ENCODE measurements at regions not wholly inside any gene's neighbourhood (a gene's known extent, or its start where the extent isn't known, plus 50 kb on each side); places are given as distances from the start of the nearest gene placed in this dataset.

DNA sequence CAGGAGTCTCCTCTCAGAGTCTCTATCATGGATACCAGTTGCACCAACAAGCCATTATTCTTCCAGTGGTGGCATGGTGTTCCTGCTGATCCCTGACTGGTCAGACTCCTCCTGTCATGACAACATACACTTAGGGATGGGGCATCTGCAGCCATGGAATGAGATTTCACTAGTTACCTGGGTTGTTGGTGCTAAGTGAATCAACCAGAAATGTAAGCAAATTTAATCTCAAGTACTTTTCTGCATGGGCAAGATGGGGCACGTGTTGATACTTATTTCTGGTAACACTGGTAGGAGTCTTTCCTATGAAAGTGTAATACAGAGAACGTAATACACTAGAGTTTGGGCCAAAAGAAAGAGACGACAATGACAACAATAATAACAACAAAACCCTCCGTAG is 211.5 kb upstream of the FOXN3 start:
- POLR2A ChIA-PET, result no interaction called here

DNA sequence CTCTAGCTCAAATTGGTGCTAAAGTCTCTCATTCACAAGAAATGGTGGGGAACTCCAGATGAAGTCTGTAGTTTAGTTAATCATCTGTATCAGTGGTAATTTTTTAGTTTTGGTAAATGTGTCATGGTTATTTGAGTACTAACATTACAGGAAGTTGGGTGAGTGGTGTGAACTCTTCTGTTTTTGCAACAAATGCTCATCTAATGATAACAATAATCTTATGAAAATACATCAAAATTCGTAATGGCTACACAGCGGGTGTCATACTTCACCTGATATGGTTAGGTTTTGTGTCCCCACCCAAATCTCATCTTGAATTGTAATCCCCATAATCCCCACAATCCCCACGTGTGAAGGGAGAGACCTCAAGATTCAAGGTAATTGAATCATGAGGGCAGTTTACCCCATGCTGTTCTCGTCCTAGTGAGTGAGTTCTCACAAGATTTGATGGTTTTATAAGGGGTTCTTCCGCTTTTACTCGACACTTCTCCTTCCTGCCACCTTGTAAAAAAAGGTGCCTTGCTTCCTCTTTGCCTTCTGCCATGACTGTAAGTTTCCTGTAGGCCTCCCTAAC is 209.3 kb upstream of the FOXN3 start:
- Mint-ChIP-seq H3K27ac (peak overlapping the region; percentile 10), H3K36me3 (peaks cover 27% of the 10 kb centered on the region), H3K4me3 (no peak overlapping the region), H3K27me3 (no peaks in the 10 kb centered on the region), H3K4me1 (peaks cover 43% of the 10 kb centered on the region), H3K9me3 (peaks cover 14% of the 10 kb centered on the region)
- ATAC-seq (ENCODE audit: low read depth), result no peak
- POLR2A ChIA-PET, result no interaction called here
- no peak for DNase-seq

More for the DNA sequence above, 211.5 kb upstream of the FOXN3 start:
- DNase-seq, result no peak
- Mint-ChIP-seq H3K27me3 (no peaks in the 10 kb centered on the region), H3K27ac (no peak overlapping the region), H3K4me1 (peaks cover 36% of the 10 kb centered on the region), H3K9me3 (peaks cover 16% of the 10 kb centered on the region), H3K4me3 (no peak overlapping the region), H3K36me3 (peaks cover 28% of the 10 kb centered on the region)
- ATAC-seq (ENCODE audit: low read depth), result no peak

DNA sequence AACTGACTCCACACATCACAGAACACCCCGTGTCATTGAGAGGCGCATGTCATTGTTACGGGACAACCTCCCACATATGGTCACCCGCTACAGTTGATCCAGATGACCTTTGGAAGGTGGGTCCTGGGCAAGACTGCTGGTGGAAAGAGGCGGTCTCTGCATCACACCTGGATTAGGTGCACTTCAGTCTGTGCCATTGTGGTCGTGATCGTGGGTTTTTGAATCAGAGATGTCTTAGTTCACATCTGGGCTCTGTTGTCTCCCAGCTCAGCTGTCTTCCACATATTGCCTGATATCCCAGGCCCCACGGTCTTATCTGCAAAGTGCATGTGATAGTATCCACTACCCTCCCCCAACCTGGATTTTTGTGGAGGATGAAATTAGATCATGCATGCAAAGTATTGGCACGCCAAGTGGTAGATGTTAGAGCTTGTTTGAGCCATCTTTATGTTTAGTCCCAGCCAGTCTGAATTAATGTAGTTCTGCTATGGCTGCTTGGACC is 208.7 kb upstream of the FOXN3 start:
- H3K4me1 Mint-ChIP-seq, result peaks cover 43% of the 10 kb centered on the region

DNA sequence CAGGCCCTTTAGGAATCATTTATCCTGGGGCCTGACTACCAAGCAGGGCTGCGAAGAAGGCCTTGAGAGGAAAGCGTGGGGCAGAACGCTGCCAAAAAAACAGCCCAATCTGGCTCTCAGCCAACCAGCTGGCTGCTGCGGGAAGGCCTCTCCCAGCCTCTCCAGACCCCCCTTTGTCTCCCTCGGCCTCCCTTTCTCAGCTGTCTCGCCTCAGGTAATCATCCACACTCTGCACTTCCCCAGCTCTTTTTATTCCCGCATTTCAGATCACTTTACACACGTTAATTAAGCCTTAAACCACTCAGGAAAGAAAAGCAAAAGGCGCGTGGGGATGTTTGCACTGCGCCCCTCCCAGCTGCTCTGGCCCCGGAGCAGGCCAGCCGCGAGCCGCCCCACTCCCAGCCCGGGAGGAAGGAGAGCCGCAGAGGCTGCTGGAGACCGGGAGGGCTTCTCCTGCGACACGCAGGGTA is 208.2 kb upstream of the FOXN3 start:
- POLR2A ChIA-PET, result no interaction called here

More for the DNA sequence above, 208.7 kb upstream of the FOXN3 start:
- POLR2A ChIA-PET, result no interaction called here
- Mint-ChIP-seq H3K9me3 (peaks cover 14% of the 10 kb centered on the region), H3K4me3 (no peak overlapping the region), H3K27ac (no peak overlapping the region), H3K27me3 (no peaks in the 10 kb centered on the region), H3K36me3 (peaks cover 26% of the 10 kb centered on the region)
- ATAC-seq (ENCODE audit: low read depth) (no peak), DNase-seq (no peak)

DNA sequence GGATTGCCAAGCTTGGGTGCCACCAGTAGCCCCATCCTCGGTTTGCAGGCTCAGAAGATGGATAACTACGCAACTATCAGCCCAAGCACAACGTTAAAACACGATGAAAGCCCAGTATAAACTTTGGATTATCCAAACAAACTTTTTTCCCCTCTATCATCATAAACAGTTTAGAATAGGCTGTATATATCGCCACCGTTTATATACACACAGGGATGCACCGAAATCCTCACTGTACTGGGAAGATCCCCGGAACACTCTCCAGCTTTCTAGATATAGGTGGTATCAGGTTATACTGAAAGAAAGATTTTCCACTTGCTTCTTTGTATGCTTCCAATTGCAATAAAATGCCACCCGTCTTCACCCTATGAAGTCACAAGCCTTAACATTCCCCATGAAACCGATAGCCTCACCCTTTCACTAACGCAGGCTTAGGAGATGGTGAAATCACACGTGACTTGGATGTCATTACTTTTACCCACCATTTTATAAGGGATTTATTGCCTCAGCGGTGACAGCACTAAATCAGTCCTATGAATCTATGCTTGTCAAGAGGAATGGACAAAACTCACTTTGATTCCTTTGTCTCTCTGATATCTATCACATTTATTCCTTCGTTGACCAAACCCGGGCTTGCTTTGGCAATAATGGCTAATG is 207.6 kb upstream of the FOXN3 start:
- no peak for DNase-seq
- Mint-ChIP-seq H3K27ac (no peak overlapping the region), H3K9me3 (peaks cover 14% of the 10 kb centered on the region), H3K4me1 (peaks cover 39% of the 10 kb centered on the region), H3K27me3 (no peaks in the 10 kb centered on the region), H3K4me3 (no peak overlapping the region), H3K36me3 (peaks cover 24% of the 10 kb centered on the region)
- no peak for ATAC-seq (ENCODE audit: low read depth)
- POLR2A ChIA-PET, result no interaction called here

More for the DNA sequence above, 208.2 kb upstream of the FOXN3 start:
- Mint-ChIP-seq H3K4me3 (no peak overlapping the region), H3K27ac (no peak overlapping the region), H3K4me1 (peaks cover 44% of the 10 kb centered on the region), H3K27me3 (no peaks in the 10 kb centered on the region), H3K9me3 (peaks cover 14% of the 10 kb centered on the region), H3K36me3 (peaks cover 25% of the 10 kb centered on the region)
- ATAC-seq (ENCODE audit: low read depth), result no peak
- no peak for DNase-seq

DNA sequence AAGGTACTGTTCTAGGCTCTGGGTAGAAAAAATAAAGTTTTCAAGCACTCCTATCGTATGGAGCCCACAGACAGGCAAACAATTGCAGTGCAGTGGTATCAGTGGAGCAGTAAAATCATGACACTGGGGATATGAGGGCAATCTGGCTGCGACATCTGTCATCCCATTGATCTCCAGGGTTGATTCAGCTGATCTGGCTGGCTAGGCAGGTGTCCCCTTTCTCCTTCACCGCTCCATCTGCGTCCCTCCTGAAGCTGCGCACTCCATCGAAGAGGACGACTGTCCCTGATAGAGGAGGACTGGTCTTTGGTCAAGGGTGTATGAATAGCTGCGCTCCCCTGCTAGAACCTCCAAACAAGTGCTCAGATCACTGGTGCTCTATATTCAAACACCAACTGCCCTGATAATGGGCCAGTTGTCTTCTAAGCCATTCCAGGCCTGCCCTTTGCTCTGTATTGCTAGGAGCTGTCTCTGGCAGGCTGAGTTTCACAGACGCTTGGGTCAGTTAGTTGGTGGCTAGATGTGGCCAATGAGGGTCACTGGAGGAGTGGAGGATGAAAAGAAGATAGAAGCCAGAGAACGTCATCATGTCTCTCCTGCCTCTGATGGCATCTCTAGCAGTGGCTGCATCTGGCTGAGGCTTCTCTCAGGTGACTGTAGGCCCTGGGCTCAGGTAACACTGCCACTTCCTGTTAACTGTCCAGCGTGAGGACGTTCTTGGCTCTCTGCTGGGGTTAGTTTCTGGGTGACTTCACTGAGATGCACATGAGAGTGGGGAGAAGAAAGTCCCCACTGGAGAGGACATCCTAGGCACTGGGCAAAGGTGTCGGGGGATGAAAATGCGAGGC is 205.0 kb upstream of the FOXN3 start:
- ATAC-seq (ENCODE audit: low read depth) (no peak), DNase-seq (no peak)
- Mint-ChIP-seq H3K36me3 (peaks cover 8% of the 10 kb centered on the region), H3K27me3 (no peaks in the 10 kb centered on the region), H3K4me1 (peaks cover 38% of the 10 kb centered on the region), H3K9me3 (peaks cover 3% of the 10 kb centered on the region), H3K4me3 (peak overlapping the region; percentile 99), H3K27ac (peak overlapping the region; percentile 99)
- POLR2A ChIA-PET, result interaction anchor here (0.6 to 5.3 kb wide), 6 partner anchors 16 to 144 kb away, joined by 3 to 52 read pairs (median 4); no protein-coding TSS in a partner anchor

DNA sequence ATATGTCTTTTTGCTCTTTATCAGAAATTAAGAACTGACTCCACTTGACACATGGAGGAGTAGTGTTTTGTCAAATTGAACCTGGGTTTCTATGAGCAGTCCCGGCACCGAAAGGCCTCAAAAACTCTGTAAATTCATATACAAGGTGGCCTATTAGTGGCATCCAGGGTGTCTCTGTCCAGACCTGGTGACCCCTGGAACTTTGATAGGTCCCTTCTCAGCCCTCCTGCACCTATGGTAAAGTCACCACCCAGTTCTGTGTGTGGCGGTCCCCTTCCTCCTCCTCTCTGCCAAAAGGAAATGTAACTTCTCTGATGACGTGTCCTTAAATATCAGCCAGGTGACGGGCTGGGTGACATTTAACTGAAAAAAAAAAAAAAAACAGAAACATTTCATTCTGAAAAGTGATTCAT is 204.0 kb upstream of the FOXN3 start:
- Mint-ChIP-seq H3K4me3 (peak overlapping the region; percentile 99), H3K27ac (peak overlapping the region; percentile 99), H3K36me3 (peaks cover 4% of the 10 kb centered on the region), H3K27me3 (no peaks in the 10 kb centered on the region), H3K4me1 (peaks cover 40% of the 10 kb centered on the region), H3K9me3 (no peaks in the 10 kb centered on the region)
- ATAC-seq (ENCODE audit: low read depth), result peak; percentile 47
- peak; percentile 56 for DNase-seq
- POLR2A ChIA-PET, result interaction anchor here (1.0 to 5.3 kb wide), 8 partner anchors 10 to 205 kb away, joined by 4 to 52 read pairs (median 14); no protein-coding TSS in a partner anchor

DNA sequence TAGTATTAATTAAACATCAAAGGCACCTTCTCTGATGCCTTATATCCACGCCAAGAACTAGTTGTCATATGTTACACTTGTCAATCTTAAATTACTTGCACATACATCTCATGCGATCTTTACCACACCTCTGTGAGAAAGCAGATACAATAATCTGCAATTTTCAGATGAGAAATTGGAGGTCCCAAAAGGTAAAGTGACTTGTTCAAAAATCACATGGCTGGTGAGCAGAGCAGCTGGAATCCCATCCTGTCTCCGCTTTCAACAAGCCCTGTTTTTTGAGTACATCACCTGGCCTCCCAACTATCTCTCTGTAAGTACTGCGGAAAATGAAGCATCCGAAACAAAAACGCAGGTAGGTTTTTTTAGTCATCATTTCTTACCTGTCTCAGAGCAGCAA is 203.4 kb upstream of the FOXN3 start:
- DNase-seq, result no peak
- H3K27ac Mint-ChIP-seq, result peak overlapping the region; percentile 99
- POLR2A ChIA-PET, result interaction anchor here (1.8 to 5.3 kb wide), 10 partner anchors 10 to 205 kb away, joined by 4 to 52 read pairs (median 14); no protein-coding TSS in a partner anchor
- no peaks in the 10 kb centered on the region for H3K9me3 Mint-ChIP-seq
- H3K4me1 Mint-ChIP-seq, result peaks cover 46% of the 10 kb centered on the region
- no peaks in the 10 kb centered on the region for H3K27me3 Mint-ChIP-seq
- no peak for ATAC-seq (ENCODE audit: low read depth)
- H3K4me3 Mint-ChIP-seq, result peak overlapping the region; percentile 99
- H3K36me3 Mint-ChIP-seq, result peaks cover 4% of the 10 kb centered on the region

DNA sequence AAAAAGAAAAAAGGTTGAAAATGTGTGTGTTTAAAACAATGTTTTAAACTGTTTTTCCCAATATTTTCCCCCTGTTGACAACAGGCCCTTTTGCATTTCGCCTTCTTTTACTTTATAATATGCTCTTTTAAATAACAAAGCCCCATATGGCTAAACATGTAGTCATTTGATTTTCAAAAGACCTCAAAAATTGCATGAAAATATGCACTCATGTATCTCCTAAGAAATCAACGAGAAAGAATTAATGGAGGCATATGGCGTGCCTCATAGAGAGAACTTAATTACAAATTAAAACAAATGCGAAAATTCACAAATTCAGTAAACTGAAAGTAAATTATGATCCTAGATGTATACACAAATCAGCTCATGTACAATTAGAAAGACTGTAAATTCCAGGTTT is 202.6 kb upstream of the FOXN3 start:
- Mint-ChIP-seq H3K27ac (peak overlapping the region; percentile 99), H3K36me3 (peaks cover 4% of the 10 kb centered on the region), H3K4me3 (peak overlapping the region; percentile 99), H3K9me3 (no peaks in the 10 kb centered on the region), H3K4me1 (peaks cover 54% of the 10 kb centered on the region), H3K27me3 (no peaks in the 10 kb centered on the region)
- POLR2A ChIA-PET, result interaction anchor here (0.8 to 5.3 kb wide), 17 partner anchors 11 to 336 kb away, joined by 3 to 52 read pairs (median 11); partner anchors contain the start of gene TDP1
- no peak for ATAC-seq (ENCODE audit: low read depth)
- DNase-seq, result no peak

DNA sequence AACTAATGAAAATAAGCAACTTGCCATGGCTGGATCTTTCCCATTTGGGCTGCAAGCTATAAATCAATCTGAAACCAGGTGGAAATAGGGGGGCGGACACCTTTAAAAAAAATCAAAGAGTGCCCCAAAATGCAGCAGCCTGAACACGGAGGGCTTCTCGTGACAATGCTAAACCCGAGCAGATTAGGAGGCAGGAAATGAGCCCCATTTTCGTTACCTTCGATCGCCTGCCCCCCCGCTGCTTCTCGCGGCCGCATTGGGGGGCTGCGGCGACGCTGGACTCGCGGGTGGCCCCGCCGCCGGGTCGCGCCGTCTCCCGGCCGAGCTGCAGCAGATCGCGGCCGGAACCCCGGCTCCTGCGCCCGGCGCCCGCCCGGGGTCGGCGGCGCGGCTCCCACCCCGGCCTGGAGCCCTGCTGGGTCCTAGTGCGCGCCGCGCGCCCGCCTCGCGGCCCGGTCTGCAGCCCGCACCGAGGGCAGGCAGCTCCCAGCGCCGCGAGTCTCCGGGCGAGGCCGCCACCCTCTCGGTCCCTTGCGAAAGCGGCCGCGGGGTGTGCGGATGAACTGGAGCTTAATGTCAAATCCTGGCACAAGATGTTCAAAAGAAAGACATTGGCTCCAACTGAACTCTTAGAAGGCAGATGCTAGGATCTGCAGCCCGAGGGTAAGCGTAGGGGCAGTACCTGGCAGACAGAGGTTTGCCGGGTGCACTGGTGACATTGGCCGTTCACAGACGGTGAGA is 201.9 kb upstream of the FOXN3 start:
- H3K9me3 Mint-ChIP-seq, result no peaks in the 10 kb centered on the region
- peak overlapping the region; percentile 99 for H3K27ac Mint-ChIP-seq
- no peaks in the 10 kb centered on the region for H3K27me3 Mint-ChIP-seq
- H3K4me3 Mint-ChIP-seq, result peak overlapping the region; percentile 99
- peaks cover 59% of the 10 kb centered on the region for H3K4me1 Mint-ChIP-seq
- POLR2A ChIA-PET, result interaction anchor here (0.6 to 5.3 kb wide), 24 partner anchors 12 to 337 kb away, joined by 3 to 52 read pairs (median 6); partner anchors contain the start of gene TDP1
- peak; percentile 74 for ATAC-seq (ENCODE audit: low read depth)
- peaks cover 4% of the 10 kb centered on the region for H3K36me3 Mint-ChIP-seq
- DNase-seq, result peak; percentile 90

DNA sequence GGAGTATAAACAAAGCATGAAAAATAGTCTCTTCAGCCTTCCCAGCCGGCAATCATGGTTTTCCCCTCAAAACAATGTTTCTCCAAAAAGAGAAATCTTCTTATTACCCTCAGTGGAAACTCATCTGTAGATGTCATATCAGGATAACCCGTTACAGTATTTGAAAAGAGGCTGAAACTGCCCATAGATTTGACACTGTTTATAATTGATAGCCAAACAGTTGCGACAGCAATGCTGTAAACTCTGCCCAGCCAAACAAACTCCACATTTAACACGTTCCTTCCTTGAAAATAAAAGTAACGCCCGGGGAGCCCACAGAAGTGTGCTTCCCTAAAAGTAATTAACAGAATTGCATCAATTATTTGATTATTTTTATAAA is 201.3 kb upstream of the FOXN3 start:
- Mint-ChIP-seq H3K4me1 (peaks cover 66% of the 10 kb centered on the region), H3K27me3 (no peaks in the 10 kb centered on the region), H3K9me3 (no peaks in the 10 kb centered on the region), H3K4me3 (peak overlapping the region; percentile 82), H3K27ac (peak overlapping the region; percentile 97), H3K36me3 (peaks cover 4% of the 10 kb centered on the region)
- no peak for ATAC-seq (ENCODE audit: low read depth)
- POLR2A ChIA-PET, result interaction anchor here (0.6 to 5.3 kb wide), 22 partner anchors 13 to 338 kb away, joined by 3 to 52 read pairs (median 4); partner anchors contain the start of gene TDP1
- no peak for DNase-seq

DNA sequence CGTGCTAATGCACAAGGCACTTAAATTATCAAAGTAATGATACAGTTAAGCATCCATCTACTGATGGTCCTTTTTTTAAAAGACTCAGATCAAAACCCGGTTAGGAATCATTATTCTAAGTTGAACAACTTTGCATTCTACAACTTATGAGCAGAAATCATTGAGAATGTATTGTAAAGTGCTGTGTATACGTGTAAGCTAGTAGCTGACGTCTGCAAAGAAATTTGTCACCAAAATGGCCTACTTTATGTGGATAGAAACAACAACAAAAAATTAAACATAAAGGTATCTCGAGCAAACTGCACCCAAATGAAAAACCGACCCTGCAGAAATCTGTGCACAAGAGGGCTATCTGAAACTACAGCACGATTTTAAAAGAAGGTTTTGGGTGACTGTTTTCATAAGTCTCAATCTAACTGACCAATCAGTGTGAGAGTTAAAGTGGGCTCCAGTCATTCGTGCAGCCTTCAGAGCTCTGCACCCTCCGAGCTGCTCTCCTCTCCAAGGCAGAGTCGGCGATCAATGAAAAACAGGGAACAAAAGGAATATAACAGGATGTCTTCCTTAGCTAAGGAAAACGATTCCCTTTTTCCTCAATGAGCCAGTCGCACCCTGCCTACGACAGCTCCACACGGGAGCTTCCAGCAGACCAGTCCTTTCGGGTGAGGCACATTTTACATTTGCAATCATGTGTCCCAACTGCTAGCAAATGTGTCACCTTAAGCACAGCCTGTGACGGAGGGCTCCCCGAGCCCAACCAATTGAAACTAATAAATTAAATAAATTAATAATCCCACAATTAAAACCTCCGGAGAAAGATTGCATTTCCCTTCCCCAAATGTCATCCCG is 200.7 kb upstream of the FOXN3 start:
- Mint-ChIP-seq H3K36me3 (peaks cover 7% of the 10 kb centered on the region), H3K4me1 (peaks cover 69% of the 10 kb centered on the region), H3K4me3 (peak overlapping the region; percentile 82), H3K9me3 (no peaks in the 10 kb centered on the region), H3K27me3 (no peaks in the 10 kb centered on the region), H3K27ac (peak overlapping the region; percentile 97)
- ATAC-seq (ENCODE audit: low read depth), result peak; percentile 24
- DNase-seq, result peak; percentile 54
- POLR2A ChIA-PET, result interaction anchor here (0.7 to 5.3 kb wide), 15 partner anchors 16 to 338 kb away, joined by 3 to 40 read pairs (median 5); partner anchors contain the start of gene TDP1

All from activated naive CD8-positive, alpha-beta T cell treated with anti-CD3 and anti-CD28 coated beads, Interleukin-2, amount 10 ng/mL, durations not matched to agents 7 days and 5 days (primary cell).